GM23338 (cell line): ENCODE measurements at regions not wholly inside any gene's neighbourhood (a gene's known extent, or its start where the extent isn't known, plus 50 kb on each side); places are given as distances from the start of the nearest gene placed in this dataset.

Experiments
- CTCF ChIP-seq, 2 experiments: fragments of 200-600 bp in 1 of 2; sonication (generic) in 1 of 2; conservative IDR thresholded peaks; 2 replicates each; pipeline versions ENCODE4 v1.5.1 to v1.6.1; 2016 to 2017; ENCODE audit warnings: antibody characterized with exemption in 2 of 2, low read depth in 2 of 2, mild to moderate bottlenecking in 2 of 2, moderate library complexity in 1 of 2
- JUNB ChIP-seq: IDR thresholded peaks from one replicate; pipeline ENCODE4 v1.6.1; 2016; ENCODE audit warnings: antibody characterized with exemption; ENCODE audit not compliant: unreplicated experiment
- POLR2AphosphoS5 ChIP-seq: IDR thresholded peaks from 2 replicates; pipeline ENCODE4 v1.6.1; 2016; ENCODE audit warnings: antibody characterized with exemption, low read depth
- REST ChIP-seq: IDR thresholded peaks from one replicate; pipeline ENCODE4 v1.6.1; 2018; ENCODE audit warnings: antibody characterized with exemption; ENCODE audit not compliant: unreplicated experiment

GRCh38 chr12:39124768-39125167 is 219.4 kb upstream of the CPNE8 start:
- no peak for TF ChIP-seq REST
- no peak for TF ChIP-seq CTCF (conservative IDR thresholded peaks at IDR 0.05; ENCODE audit: low read depth in 2 of 2)
- no peak for TF ChIP-seq POLR2AphosphoS5
- TF ChIP-seq JUNB = no peak
